SKM-1 (cell line): ENCODE measurements at regions not wholly inside any gene's neighbourhood (a gene's known extent, or its start where the extent isn't known, plus 50 kb on each side); places are given as distances from the start of the nearest gene placed in this dataset.
"Not testable (repeated sequence)": the region's sequence is repeated elsewhere in the genome, so short reads cannot be mapped to it uniquely, and the experiment has no call there.

Source experiments
- DNase-seq: peaks from one replicate; lab custom pipeline; 2025; ENCODE audit not compliant: unreplicated experiment; lab: John Stamatoyannopoulos, UW

DNA sequence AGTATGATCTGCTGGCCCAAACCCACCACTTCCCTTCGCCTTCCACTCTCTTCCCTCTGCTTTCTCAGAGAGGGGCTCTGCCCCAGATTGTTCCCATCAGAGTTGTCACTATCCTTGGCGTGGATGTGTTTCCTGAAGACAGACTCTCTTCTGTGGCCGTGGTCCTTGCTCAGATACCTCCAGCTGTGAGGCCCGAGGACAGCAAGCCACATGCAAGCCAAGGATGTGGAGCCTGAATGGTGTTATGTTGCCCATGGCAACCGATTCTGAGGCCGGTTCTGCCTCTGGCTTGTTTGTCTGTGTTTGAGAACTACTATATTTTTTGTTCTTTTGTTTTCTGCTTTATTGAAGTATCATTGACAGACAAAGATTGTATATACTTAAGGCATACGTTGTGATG, 247.4 kb upstream of the PODXL start:
- DNase-seq = no peak

DNA sequence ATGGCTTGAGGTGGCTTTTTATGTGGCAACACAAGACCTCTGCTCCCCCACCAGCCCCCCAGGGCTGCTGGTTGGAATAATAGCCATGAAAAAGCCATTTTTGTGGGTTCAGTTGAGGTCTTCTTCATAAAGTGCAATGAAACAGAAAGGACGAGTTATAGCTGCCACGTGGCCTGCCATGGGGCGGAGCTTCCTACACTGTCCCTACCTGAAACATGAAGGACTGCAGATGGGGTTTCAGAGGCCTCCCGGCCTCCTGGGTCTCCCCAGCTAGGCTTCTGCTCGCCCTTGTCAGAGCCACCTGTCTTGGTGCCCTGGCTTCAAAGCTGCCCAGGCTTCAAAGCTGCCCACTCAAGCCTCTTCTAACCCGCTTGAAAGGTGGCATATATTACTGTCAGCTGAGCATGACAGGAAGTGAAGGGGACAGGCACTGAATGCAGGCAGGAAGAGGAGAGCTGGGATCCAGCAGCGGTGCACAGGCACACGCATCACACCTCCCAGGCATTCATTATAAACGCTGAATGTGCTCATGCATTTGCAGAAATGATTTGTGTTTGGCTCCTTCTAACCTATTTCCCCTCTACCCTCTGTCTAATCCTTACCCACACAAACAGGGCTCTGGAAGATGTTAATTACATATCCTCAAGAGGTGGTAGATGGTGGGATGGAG, 245.9 kb upstream of the PODXL start:
- DNase-seq = no peak

GRCh38 chr7:131800531-131800930, 244.1 kb upstream of the PODXL start:
- DNase-seq = no peak

DNA sequence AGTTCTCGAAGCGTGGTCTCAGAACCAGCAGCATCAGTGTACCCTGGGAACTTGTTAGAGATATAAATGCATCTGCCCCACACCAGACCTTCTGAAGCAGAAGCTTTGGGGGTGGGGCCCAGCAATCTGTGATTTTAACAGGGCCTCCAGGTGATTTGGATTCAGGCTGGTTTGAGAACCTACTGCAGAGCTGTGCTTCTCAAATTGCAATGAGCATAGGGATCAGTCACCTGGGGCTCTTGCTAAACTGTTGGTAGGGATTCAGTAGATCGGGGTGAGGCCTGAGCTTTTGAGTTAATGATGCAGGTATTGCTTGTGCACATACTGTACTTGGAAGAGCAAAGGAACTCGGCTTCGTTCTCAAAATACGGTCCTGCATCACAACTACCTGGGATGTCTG, 243.6 kb upstream of the PODXL start:
- DNase-seq = no peak

GRCh38 chr7:131797841-131798240, 241.4 kb upstream of the PODXL start:
- no peak for DNase-seq

DNA sequence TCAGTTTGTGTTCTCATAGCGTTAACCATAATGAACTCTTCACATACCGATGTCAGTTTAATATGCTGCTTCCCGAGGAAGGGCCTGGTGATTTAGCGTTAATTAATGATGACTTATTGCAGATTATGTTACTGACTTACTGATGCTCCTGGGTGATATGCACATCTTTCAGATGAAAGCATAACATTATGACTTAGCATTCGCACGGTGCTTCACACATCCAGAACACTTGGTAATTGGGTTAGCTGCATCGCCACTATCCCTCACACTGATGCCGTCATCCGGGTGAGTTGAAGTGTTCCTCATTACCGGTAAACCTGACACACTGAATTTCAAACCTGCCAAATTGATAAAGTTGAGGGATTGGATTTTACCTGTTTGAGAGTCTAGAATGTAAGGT, 239.0 kb upstream of the PODXL start:
- no peak for DNase-seq

DNA sequence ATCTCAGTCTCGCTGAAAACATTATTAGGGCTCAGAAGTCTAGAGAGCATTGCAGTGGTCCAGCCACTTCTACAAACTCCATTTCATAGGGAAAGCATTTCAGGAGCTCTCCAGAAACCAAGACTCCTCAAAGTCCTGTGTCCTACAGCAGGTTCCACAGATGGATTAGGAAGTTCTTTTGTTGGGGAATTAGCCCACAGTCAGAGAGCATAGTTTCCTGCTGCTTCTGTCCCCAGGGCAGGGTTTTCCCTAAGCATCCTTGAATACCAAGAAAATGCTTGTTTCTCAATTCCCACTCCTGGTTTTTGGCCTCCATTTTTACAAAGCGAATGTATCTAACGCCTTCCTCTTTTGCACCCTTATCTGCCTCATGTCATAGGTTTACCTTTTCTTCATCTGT, 235.9 kb upstream of the PODXL start:
- DNase-seq = no peak

- no peak for DNase-seq
These were observed 230.7 kb upstream of the PODXL start for GRCh38 chr7:131787101-131787500.

GRCh38 chr7:131786204-131786603, 229.8 kb upstream of the PODXL start:
- no peak for DNase-seq

DNA sequence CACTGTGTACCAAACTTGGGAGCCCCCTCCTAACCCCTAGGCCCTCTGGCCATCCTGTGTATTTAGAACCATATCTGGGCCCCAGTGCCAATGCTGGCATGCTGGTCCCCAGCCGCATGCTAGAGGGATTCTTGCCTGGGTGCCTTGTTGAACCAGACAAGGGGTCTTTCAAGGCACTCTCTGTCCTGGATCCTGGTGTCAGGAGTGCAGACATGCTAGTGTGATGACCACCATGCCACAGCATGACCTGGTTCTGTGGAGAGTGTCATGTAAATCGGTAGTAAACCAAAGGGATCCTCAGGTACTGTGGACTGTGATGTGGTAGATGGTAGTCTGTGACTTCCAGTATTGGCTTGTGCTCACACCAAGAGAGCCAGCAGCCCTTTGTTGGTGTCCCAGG, 222.2 kb upstream of the PODXL start:
- DNase-seq = no peak

DNA sequence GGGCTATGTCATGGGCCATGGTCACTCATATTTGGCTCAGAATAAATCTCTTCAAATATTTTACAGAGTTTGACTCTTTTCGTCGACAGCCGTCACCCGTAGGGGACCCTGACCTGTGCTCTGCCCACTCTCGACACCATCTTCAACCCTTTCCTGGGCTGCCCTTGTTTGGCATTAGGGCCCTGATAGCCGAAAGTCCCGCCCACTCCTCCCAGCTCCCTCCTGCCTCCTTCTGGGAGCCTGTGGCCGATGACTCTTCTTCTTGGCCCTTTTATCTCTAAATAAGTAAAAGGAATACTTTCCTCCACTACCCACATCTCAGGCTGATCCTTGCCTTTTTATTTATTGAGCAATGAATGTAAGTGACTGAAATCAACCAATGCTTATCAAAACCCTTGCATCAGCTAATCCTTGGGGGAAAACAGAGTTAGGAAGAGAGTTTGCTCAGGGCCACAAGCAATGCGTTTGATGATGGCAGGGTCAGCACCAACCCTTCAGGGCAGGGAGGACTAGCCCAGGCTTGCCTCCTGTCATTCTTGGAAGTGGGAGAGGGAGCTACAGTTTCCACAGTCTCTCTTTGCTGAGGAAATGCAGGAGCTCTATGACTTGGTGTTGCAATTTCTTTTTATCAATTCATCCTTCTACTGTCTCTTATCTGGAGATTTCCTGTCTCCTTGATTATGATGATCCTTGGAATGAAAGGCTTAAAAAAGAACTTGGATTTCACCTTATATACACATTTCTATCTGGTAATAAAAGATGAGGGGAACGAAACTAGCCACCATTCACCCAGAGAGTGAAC, 218.2 kb upstream of the PODXL start:
- DNase-seq = no peak

DNA sequence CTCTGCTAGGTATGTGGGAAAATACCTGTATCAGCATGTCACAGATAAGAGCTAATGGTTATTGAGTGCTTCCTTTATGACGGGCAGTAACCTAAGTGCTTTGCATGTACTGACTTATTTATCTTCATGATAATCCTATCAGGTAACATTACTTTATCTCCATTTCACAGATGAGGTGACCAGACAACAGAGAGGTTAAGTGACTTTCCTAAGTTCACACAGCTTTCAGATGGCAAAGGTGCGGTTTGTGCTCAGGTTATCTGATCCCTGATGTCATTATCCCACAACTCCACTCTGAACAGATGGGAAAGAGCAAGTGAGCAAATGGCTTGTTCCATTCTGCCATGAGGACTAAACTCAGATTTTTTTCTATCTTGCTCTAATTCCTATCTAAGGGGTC, 217.0 kb upstream of the PODXL start:
- DNase-seq = no peak

DNA sequence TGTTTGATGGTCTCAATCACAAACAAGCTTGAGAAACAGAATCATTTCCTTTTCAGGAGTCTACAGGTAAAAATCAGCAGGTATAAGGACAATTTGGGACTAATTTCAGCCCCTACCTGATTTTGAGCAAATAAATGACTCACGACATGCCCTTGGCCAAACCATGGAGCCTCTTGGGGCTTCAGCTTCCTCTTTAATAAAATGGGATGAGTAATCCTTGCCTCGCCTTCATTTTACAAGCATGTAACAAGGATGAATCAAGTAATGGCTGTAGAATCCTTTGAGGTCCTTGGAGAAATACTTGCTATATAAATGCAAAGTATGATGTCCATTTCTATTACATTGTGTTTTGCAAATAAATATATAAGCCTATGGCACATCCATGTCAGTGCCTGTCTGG, 212.8 kb upstream of the PODXL start:
- no peak for DNase-seq

DNA sequence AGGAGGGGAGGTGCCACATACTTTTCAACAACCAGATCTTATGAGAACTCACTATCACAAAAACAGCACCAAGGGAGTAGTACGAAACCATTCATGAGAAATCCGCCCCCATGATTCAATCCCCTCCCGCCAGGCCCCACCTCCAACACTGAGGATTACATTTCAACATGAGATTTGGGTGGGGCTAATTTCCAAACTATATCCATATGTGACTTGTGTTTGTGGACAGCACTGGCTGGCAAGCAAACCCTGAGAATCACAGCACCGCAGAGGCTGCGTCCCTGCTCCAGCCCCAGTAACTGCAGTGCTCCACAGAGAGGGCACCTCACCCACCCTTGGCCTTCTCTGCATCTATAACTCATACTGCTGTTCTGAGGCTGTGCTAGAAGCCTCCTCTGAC, 211.2 kb upstream of the PODXL start:
- DNase-seq = no peak

DNA sequence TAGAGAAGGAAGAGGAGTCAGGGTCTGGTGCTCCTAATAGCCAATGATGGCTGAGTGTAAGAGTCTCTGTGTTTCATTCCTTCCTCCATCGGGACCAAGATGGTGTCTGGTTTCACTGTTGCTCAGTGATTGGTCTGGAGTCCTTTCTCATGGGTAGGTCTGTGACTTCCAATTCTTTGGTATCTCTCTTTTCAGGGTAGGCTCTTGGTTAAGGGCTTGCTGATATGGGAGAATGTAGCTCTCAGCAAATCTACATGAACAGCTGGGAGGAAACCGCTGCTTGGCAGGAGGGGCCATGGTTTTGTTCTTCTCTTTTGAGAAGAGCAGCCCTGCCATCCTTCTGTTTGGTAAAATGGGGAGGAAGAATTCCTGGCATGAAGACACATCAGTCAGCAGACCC, 209.1 kb upstream of the PODXL start:
- DNase-seq = no peak

DNA sequence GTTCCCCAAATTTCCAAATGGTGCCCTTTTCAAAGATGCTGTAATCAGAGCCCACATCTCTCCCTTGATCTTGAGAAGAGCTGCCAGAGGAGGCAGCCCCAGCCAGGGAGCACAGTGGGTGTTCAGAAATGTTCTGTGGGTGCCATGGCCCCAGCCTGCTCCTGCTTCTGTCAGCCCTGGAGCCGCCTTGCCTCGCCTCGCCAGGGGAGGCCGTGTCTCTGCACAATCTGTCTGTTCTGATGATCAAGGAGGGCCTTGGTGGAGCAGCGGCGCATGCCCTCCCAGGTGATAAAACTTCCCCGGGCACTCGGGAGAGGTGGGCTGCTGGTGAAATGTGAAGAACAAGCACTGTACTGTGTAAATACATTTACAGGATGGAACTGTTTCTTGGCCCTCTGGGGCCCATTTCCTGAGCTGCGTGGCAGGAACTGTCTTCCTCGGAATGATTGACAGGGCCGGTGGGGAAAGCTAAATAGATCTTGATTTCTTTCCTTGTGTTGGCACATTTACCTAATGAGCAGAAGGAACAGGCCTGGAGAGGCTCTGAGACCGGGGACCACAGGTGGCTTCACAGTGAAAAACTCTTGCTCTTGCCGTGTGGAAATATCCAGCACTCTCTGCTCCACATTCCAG, 207.8 kb upstream of the PODXL start:
- DNase-seq = no peak

DNA sequence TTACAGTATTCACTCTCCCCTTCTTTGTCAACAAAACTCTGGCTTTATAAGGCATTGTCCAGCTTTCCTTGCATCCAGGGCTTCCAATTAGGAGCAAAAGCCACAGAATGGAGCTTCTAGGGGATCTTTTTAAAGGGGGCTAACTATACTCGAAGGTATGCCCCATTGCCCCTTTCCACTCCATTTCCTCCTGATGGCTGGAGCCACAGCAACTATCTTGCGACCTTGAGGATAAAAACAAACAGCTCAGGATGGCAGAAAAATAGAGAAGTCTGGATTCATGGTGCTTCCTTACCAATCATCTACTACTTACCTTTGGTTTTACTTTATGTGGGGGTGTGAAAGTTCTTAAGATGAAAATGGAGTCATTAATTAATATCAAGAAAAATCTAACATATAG, 206.3 kb upstream of the PODXL start:
- no peak for DNase-seq

DNA sequence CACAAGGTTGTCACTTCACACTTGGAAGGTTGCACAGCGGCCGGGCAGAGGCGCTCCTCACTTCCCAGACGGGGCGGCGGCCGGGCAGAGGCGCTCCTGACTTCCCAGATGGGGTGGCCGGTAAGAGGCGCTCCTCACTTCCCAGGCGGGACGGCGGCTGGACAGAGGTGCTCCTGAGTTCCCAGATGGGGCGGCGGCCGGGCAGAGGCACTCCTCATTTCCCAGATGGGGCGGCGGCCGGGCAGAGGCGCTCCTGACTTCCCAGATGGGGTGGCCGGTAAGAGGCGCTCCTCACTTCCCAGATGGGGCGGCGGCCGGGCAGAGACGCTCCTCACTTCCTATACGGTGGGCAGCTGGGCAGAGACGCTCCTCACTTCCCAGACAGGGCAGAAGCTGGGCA, 199.4 kb upstream of the PODXL start:
- DNase-seq = not testable (repeated sequence)

GRCh38 chr7:131753620-131754222, 197.3 kb upstream of the PODXL start:
- DNase-seq = no peak

DNA sequence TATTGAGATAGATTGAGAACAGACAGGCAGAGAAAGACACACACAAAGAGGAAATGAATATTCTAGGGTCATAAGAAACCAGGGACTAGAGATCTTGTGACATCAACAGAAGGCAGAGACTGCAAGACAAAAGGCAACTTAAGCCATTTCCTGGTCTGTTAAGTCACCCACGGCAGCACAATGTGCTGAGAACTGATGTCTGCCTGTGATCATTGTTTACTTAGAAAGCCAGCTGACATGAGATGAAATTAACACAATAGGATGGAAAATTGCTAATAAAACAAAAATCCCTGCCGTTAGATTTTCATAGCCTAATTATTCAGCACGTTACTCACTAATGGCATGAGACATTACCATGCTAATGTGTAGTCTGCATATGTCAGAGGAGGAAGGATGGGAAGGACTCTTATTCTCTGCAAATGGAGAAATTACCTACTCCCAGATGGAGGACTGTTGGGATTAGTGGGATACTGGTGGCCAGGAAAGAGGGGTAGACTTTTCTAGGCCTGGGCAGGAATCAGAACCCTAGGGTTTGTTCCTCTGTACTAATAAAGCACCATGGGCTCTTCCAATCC, 191.3 kb upstream of the PODXL start:
- DNase-seq = no peak

DNA sequence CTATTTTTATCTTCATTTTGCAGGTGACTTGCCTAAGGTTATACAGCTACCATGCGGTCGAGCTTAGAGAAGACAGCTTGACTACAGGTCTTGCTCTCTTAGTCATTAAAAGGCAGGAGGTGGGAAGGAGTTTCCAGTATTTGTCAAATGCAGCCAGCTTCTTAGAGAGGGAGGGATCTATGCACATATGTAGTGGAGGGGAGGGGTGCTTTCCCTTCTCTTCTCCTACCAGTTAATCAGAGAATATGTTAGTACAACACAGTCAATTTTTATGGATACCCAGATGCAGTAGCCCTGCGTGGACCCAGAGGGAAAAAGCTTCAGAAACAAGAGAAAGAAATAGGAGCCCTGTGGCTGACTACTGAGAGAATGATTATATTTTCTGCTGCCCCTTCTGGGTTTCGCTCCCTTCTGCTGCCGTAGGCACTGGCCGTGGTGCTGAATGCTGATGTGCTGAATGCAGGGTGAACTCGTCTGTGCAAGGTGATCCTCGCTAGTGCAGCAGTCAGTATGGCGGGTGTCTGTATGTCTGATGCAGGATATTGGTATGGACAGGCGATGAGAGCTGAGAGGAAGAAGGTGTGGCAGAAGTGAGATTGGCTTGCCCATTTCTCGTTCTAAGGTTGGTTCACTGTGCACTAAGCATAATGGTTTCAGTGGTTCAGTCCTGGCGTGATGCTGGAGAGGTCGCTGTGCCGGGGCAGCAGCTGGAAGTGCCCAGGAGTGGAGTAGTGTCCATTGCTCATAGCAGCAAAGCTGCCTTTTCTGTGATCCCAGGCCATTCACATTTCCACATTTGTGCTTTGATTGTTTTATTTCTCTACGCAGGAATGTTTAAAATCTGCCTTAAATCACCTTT, 189.2 kb upstream of the PODXL start:
- no peak for DNase-seq
